ENCODE measurements at regions not wholly inside any gene's neighbourhood (a gene's known extent, or its start where the extent isn't known, plus 50 kb on each side); places are given as distances from the start of the nearest gene placed in this dataset.

DNA sequence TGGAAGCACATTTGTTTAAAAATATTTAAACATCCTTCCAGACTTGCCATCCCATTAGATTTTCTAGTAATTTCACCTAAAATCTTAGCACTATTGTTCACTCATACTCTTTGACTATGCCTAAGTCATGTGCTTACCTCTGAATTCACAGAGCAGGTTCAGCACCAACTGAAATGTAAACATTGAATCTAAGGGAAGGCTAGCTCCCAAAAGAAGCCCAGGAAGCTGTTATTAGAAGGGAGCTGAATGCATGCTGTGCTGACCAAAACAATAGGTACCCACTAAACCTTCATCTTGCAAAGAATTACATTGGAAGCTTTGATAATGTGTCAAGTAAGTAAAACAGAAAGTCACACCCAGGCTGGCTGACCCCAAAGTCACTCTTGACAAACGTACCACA lies 571.3 kb downstream of the GABRG2 start:
- Mint-ChIP-seq H3K4me3 (no peak overlapping the region), H3K27ac (no peak overlapping the region), H3K9me3 (peaks cover 6% of the 10 kb centered on the region), H3K36me3 (no peaks in the 10 kb centered on the region), H3K27me3 (no peaks in the 10 kb centered on the region), H3K4me1 (ENCODE audit: unreplicated experiment) (no peaks in the 10 kb centered on the region)
- DNase-seq (ENCODE audit: extremely low spot score, unreplicated experiment), result no peak
- no peak for TF ChIP-seq CTCF (conservative IDR thresholded peaks at IDR 0.05)

GRCh38 chr5:162641142-162641813 lies 573.7 kb downstream of the GABRG2 start:
- Mint-ChIP-seq H3K27ac (no peak overlapping the region), H3K9me3 (no peaks in the 10 kb centered on the region), H3K27me3 (no peaks in the 10 kb centered on the region), H3K36me3 (no peaks in the 10 kb centered on the region), H3K4me3 (no peak overlapping the region), H3K4me1 (ENCODE audit: unreplicated experiment) (no peaks in the 10 kb centered on the region)
- DNase-seq (ENCODE audit: extremely low spot score, unreplicated experiment), result no peak
- no peak for TF ChIP-seq CTCF (conservative IDR thresholded peaks at IDR 0.05)

DNA sequence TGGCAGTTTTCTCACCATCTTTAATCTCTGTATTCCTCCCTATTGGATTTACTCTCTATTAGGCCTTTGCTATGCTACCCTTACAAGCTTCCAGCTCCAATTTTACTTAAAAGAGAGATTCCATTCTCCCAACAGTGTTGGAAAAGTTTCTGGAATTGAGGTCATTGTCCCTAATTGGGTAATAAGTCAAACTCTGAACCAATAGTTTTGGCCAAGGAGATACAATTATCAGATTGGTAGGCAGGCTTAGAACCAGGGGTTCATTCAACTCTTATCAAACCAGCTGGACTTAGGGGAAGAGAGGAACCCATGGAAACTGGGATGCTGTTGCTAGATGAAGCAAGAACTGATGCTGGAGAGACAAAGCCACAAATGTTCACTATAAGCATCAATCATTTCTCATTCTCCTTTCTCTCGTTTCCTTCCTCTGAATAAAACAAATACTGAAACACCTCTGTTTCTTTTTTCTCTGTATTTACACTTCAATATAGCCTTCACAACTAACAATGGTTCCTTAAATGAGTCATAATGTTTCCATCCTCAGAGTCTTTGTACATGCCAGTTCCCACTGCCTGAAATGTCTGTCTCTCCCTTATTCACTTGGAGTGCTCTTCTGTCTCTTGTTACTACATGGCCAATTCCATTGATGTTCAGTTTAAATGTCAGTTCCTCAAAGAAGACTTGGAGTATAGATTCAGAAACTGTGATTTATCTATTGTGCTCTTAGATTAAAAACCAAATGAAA lies 587.3 kb downstream of the GABRG2 start:
- H3K4me1 Mint-ChIP-seq (ENCODE audit: unreplicated experiment), result no peaks in the 10 kb centered on the region
- no peak for TF ChIP-seq CTCF (conservative IDR thresholded peaks at IDR 0.05)
- no peaks in the 10 kb centered on the region for H3K27me3 Mint-ChIP-seq
- DNase-seq (ENCODE audit: extremely low spot score, unreplicated experiment), result no peak
- H3K27ac Mint-ChIP-seq, result no peak overlapping the region
- H3K4me3 Mint-ChIP-seq, result no peak overlapping the region
- H3K36me3 Mint-ChIP-seq, result no peaks in the 10 kb centered on the region
- H3K9me3 Mint-ChIP-seq, result no peaks in the 10 kb centered on the region

- Mint-ChIP-seq H3K27ac (no peak overlapping the region), H3K4me3 (no peak overlapping the region), H3K4me1 (ENCODE audit: unreplicated experiment) (no peaks in the 10 kb centered on the region), H3K36me3 (no peaks in the 10 kb centered on the region), H3K9me3 (no peaks in the 10 kb centered on the region), H3K27me3 (no peaks in the 10 kb centered on the region)
- no peak for TF ChIP-seq CTCF (conservative IDR thresholded peaks at IDR 0.05)
- no peak for DNase-seq (ENCODE audit: extremely low spot score, unreplicated experiment)
Measured at GRCh38 chr5:162657076-162657475, 589.5 kb downstream of the GABRG2 start.

DNA sequence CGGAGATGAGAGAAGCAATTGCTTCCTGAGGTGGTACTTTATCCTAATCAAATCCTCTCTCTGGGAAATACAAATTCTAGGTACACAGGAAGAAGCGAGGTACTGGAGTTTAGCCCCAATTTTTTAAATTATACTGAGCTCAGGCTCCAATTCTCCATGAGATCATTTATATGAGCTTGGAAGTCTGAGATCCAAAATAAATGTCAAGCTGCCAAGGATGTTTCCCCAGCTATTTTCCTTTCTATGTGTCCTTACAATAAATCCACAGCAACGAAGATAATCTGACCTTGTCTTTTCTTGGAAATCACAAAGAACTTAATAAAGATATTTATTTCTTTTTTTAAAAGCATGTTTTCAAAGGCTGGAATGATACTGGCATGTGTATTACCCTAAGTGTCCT lies 597.3 kb downstream of the GABRG2 start:
- DNase-seq (ENCODE audit: extremely low spot score, unreplicated experiment), result no peak
- no peaks in the 10 kb centered on the region for H3K36me3 Mint-ChIP-seq
- no peak overlapping the region for H3K27ac Mint-ChIP-seq
- H3K4me1 Mint-ChIP-seq (ENCODE audit: unreplicated experiment), result peaks cover 2% of the 10 kb centered on the region
- TF ChIP-seq CTCF (conservative IDR thresholded peaks at IDR 0.05), result no peak
- H3K27me3 Mint-ChIP-seq, result no peaks in the 10 kb centered on the region
- no peaks in the 10 kb centered on the region for H3K9me3 Mint-ChIP-seq
- no peak overlapping the region for H3K4me3 Mint-ChIP-seq

Data from type B pancreatic cell (in vitro differentiated cells).